WTC11 (cell line): ENCODE measurements at regions not wholly inside any gene's neighbourhood (a gene's known extent, or its start where the extent isn't known, plus 50 kb on each side); places are given as distances from the start of the nearest gene placed in this dataset.

ENCODE experiments used
- CTCF ChIP-seq: fragments of 200-600 bp; IDR thresholded peaks from 2 replicates; pipeline ENCODE4 v1.8.0; 2022; ENCODE audit warnings: antibody characterized with exemption
- FOXP1 ChIP-seq: sonication (generic); formaldehyde crosslinking; IDR thresholded peaks from 2 replicates; pipeline ENCODE4 v1.8.0; 2022; ENCODE audit warnings: missing genetic modification reagents, mild to moderate bottlenecking, moderate library complexity, borderline replicate concordance
- NFE2L1 ChIP-seq: sonication (generic); formaldehyde crosslinking; IDR thresholded peaks from 2 replicates; pipeline ENCODE4 v1.8.1; 2023; ENCODE audit warnings: missing genetic modification reagents
- OVOL2 ChIP-seq: fragments of 250-450 bp; sonication (Bioruptor Pico); IDR thresholded peaks from 2 replicates; pipeline ENCODE4 v1.9.0; 2021; ENCODE audit warnings: mild to moderate bottlenecking, borderline replicate concordance
- ZNF512 ChIP-seq: sonication (generic); formaldehyde crosslinking; IDR thresholded peaks from 2 replicates; pipeline ENCODE4 v1.8.1; 2022; ENCODE audit warnings: missing genetic modification reagents, borderline replicate concordance
- TF ChIP-seq, protein P1 (sequence below): sonication (generic); formaldehyde crosslinking; IDR thresholded peaks from 2 replicates; pipeline ENCODE4 v1.8.1; 2023; ENCODE audit warnings: mild to moderate bottlenecking, missing genetic modification reagents, moderate library complexity

DNA sequence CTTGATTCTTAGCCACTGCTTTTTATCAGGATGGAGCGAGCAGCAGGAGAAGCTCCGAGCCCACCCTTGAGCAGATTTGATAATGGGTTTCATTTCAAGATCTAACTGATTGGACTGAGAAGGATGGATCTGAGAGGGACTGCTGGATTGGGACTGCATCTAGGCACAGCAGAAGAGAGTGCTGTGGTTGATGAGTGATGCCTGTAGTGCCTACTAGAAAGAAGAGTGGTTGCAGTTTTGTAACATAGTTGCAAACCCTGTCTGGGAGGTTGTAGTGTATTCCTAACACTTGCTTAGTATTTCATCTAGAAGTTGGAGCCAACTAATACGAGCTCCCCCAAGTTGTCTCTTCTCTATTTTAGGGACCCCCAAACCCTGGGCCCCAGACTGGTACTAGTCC lies 88.7 kb downstream of the ASCL1 start:
- TF ChIP-seq CTCF (no peak), NFE2L1 (no peak), OVOL2 (CRISPR knock-in tag) (no peak), ZNF512 (CRISPR knock-in tag) (no peak), FOXP1 (CRISPR knock-in tag) (no peak)
- TF ChIP-seq, protein P1, sequence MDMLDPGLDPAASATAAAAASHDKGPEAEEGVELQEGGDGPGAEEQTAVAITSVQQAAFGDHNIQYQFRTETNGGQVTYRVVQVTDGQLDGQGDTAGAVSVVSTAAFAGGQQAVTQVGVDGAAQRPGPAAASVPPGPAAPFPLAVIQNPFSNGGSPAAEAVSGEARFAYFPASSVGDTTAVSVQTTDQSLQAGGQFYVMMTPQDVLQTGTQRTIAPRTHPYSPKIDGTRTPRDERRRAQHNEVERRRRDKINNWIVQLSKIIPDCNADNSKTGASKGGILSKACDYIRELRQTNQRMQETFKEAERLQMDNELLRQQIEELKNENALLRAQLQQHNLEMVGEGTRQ (CRISPR knock-in tag): no peak
